Forelimb muscle (tissue), 1 donor: ENCODE measurements at regions not wholly inside any gene's neighbourhood (a gene's known extent, or its start where the extent isn't known, plus 50 kb on each side); places are given as distances from the start of the nearest gene placed in this dataset.
"Not testable (repeated sequence)": the region's sequence is repeated elsewhere in the genome, so short reads cannot be mapped to it uniquely, and the experiment has no call there.

ENCODE experiments used
- DNase-seq: peaks from one replicate; pipeline ENCODE4 v3.0.0-alpha.2; 2013; ENCODE audit warnings: low read depth

DNA sequence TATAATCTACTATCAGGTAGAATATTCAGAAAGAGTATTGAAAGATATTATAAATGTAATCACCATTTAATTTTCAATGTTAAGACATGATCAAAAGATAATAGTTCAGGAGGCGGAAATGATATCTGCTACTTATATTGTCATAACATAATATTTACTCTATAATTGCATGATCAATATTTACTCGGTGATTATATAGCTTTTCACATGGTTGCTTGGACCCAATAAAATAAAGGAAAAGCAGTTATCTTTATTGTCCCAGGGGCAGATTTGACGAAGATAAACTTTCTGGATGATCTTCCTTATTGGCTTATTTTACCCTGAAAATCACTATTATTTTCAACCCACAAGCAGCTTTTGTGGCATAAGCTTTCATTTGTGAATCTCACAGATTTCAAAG, 350.4 kb downstream of the HACE1 start:
- no peak for DNase-seq

DNA sequence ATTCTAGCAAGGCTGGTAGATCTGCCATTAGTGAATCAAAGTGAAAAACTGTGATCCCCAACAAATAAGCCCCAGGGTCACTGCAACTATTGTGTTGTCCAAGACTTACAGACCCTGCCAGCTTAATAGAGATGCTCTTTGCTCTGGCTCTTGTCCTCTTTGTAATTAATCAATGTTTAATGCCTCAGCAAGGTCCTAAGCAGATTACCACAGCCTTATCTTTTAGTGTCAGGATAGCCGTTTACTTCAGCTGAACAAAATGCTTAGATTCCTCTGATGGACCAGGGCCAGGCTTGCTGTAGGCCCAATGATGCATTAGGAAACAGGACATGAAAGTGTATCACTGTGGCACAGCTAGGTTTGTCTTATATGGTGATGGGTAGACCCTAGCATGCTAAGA, 353.3 kb downstream of the HACE1 start:
- DNase-seq: no peak

DNA sequence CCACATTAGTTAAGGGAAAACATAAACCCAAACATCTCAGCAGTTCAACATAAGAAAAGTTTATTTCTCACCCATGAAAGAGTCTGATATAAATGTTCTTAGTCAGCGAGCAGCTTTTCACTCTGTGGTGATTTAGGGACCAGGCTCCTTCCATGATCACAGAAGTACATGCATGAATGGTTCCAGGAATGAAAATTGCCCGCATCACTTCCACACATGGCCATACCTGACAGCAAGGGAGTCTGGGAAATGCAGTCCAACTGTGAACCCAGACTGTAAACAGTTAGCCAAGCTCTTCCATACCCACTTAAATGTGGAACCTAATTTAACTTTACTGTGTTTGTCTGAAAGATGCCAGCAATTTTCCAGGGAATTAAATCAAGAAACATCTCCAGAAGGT, 353.9 kb downstream of the HACE1 start:
- DNase-seq: no peak

DNA sequence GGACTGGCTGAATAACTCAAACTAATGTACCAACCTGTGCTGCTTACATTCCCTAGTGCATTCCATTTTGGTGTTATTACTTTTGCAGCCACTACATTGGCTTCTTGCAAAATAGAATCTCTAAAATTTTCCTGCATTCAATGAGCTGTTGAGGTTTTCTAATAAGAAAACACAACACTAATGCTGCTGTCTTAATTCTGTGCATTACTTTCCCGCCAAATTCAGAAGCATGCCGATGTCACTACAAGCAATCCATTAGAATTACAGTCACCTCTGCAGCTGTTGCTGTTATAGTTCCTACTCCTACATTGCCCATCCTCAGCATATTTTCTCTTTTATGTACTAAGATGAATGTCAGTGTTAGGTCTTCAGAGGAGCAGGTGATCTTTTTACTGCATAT, 359.5 kb downstream of the HACE1 start:
- DNase-seq: no peak

DNA sequence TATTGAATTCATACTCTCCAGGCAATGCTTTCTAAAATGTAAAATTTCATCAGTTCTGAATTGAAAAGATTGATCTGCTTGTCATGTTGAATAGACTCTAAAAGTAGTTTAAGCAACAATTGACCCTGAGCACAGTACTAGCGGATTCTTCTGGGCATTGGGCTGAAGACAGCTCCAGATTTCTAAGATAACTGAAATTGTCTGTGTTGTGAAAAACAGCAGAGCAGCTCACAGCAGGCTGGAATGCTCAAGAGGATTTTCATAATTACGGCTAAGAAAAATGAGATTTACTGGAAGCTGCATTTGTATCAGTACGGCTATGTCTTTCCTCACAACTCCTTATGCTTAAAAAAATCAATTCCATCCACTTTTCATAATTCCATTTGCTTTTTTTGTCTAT, 373.7 kb downstream of the HACE1 start:
- peak; percentile 13 for DNase-seq

DNA sequence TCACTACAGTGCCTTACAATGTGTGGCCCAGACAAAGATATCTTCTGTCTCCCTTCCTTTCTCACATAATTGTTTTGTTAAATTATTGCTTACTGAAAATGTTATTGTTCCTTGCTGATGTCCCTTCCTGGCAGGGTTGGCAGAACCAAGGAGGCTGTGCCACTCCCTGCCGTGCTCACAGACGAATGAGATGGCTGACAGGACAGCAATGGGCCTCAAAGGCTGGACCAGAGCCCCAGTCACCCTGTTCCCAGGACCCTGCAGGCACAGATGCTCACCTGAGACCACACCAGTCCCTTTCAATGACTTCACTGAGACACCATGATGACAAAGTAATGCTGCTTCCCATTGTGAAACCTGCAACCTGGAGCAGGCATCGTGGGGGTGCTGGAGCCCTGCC, 375.1 kb downstream of the HACE1 start:
- no peak for DNase-seq

DNA sequence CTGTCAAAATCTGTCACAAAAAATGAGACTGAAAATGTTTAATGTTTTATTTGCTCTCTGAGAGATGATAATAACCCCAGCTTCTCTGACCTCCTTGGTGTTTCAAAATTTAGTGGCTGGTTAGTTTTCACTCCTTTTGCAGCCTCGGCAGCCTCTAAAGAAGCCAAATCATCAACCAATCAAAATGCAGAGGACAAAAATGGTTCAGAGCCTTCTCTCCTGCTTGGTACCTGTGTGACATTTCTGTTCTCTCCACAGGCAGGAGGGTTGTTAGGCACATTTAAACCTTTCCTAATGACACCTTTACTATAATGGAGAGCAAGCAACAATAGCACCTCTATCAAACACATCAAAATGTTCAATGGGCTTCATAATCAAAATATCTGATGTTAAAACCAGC, 375.5 kb downstream of the HACE1 start:
- no peak for DNase-seq

DNA sequence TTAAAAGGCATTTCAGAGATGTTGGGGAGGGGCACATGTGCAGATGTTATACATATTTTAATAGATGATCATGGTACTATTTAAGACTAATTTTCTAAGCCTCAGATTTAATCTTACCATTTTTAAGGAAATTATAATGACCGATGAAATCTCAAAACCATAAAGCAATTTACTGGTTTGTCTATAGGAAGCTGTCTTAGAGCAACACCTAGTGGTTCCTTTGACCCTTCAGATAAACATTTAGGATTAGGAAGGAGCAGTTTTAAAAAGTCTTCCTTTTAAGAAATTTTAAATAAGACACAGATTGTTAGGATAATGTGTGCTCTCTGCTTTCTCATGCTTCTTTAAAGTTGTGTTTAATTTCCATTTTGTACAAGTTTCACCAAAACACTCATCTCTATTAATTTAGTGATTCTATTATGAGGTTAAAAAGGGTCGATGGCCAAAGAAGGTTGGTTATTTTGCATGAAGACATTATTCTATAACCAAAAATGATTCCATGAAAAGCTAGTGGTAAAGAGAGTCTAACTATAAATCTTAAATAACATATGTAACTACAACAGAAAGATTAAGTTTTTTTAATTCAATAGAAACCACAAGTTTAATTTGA, 376.4 kb downstream of the HACE1 start:
- peak; percentile 6 for DNase-seq

DNA sequence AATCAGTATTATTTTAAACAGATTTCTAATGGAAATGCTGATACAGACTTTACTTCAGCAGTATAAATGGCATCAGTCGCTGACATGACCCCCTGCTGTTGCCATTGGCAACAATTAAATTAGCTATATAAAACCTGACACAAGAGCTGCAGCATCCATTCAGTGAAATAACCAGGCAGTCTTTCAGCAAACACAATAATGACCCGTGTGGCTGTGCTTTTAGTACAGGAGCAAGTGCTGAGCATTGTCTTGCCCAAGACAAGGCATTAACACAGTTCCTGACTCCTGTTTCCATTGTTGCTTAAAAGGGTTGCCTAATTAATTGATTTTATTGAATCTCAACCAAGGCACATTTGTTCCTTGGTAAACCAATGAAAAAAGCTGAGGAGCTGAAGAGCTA, 382.1 kb downstream of the HACE1 start:
- no peak for DNase-seq

DNA sequence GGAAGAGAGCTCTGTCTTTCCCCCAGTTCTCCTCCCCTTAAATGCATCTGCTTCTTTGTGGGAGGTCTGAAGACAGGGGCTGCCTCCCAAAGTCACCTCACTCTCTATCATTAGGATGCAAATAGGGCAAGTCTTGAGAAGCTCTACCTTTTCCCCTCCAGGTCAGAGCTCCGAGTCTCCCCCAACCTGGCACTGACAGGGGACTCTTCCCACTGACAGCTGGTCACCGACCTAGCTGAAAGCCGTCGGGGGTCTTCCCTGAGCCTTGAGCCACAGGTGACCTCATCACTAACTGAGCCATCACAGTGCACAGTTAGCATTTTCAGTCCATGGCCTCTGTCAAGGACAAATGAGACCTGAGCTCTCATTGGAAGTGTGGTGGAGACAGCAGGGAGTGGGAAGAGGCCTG, 386.7 kb downstream of the HACE1 start:
- DNase-seq: no peak

DNA sequence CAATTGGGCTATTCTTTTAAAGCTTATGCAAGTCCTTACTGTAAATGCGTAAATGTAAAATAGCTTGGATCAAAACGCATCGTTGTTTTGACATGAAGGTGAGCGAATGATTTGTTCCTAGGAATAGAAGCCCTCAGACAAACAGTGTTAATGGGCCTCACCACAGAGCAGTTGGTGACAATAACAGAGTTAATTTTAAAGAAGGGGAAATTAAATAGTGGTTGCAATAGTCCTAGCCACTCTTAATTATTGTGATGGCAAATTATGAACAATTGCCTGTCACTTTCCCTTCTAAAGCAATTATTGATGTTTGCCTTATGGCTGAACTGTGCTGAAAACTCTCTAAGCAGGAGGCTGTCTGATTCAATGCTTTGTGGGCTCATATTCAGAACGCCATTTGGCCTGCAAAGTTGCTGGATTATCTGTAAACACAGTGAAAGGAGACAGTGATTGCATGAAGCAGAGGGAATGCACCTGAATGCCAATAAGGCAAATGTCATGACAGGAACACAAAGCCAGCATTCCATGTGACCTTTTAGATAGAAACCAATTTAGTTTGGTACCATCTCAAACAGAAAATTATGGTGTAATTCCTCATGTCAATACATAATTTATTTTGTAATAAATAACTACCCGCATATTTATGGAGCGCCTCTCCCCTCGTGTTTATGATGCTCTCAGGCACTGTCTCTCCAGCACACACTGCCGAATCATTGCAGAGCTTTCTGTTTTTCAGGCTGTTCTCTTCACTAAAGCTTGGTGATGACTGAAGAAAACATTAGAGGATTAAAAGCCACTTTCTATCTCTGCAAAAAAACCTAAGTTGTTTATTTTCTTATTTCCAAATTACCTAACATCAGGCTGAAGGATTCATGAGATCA, 387.5 kb downstream of the HACE1 start:
- DNase-seq: no peak

DNA sequence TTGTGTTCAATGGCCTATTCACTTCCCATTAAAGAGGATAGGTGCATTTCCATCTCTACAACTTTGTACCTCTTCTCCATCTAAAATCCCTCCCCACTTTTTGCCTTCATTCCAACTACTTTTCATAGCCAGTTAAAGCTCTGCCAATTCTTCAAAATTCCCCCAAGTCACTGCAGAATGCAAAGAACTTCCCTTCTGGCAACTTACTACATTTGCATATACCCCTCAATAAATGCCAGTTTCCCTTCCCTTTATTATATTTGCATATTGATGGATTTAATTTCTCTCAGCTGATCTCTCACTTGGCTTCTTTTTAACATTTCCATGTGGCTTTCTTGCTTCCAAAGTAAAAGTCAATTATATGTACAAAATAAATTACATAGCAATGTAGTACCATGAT, 393.4 kb downstream of the HACE1 start:
- DNase-seq: no peak

DNA sequence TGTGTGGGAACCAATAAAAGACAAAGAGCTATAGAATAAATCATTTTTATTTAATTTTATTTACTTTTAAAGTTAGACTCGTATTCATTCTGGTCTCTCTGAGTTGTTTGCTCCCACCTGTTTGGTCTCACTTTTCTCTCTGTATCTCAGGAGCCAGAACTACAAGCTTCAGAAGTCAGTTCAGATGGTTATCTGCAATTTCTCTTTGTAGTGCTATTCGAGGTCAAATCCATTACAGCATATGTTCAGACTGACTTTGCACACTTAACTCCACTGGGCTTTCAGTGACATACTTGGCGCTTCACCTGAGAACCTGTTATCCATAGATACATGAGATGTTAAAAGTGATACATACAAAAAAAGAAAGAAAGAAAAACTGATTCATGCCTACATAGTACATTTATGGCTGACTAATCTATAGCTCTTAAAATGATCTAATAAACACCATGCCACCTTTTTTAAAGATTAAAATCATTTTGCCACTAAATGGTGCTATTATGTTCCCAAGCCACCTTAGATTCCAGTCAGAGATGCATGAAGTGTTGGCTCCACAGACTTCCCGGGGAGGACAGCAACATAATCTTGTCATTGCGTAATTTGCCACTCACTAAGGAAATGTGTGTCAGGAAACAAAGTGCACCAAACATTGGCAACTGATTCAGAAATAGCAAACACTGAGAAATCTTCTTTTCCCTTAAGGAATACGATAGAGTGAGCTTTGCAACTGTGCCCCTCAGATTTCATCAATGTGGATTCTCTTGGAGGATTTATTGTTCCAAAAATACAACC, 396.7 kb downstream of the HACE1 start:
- no peak for DNase-seq

DNA sequence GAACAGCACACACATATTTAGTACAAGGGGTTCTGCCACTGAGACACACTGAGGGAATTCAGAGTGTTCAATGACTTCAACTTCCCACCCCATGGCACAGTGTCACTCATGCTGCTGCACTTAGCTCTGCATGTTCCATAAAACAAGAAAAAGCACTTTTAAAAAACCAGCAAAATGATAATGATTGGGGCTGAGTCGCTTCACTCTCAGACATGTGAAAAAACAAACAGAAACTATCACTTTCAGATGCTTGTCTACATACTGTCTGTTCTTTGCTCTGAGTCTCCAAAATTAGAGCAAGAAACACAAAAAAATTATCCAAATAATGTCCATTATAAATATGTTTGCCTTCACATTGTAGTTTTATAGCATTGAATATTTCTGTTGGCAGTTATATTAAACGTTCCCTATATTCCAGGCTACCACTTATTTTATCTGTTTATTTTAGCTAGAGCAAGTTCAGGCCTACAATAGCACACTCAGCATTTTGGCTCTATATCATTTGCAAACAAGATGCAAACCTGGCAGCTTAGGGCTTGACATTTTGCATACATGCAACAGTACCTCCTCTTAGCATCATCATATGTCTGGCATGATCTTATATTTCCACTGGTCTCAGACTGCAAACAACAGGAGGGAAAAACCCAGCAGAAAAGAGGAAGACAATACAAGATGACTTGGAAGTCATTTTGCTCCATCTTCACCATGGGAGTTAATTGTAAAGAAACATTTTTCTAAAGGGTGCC, 398.8 kb downstream of the HACE1 start:
- DNase-seq: no peak

DNA sequence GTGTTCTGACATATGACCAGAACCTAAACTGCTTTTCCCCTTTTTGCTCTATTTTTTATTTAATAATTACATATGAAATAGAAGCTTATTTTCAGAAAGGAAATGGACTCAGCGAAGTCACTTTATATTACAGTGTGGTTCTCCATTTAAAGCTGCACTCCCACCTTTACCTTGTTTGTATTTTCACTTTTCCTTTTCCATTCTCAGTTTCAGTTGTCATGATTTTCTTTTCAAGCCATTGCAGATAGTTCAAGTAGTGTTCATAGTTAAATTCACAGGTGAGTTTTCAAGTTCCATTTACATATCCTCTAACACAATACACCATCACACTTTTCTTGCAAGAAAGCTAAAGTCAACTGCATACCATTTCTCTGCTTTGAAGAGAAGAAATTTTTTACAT, 400.2 kb downstream of the HACE1 start:
- DNase-seq: no peak

DNA sequence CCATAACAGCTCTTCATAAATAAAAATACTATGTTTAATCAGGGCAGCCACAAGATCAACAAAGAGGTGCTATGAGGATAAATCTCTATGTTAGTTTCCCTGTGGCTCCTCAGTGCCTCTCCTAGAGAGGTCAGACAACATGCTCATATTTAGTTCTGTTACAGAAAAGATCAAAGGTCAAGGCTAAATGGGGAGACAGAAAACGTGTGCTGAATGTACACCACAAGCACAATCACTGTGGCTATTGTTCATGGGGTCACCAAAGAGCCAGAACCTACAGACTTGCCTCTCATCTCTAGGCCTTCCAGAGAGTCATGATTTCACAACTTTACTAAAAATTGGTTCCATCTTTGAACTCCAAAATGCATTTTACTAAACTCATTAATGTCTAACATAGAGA, 409.8 kb downstream of the HACE1 start:
- DNase-seq: no peak

DNA sequence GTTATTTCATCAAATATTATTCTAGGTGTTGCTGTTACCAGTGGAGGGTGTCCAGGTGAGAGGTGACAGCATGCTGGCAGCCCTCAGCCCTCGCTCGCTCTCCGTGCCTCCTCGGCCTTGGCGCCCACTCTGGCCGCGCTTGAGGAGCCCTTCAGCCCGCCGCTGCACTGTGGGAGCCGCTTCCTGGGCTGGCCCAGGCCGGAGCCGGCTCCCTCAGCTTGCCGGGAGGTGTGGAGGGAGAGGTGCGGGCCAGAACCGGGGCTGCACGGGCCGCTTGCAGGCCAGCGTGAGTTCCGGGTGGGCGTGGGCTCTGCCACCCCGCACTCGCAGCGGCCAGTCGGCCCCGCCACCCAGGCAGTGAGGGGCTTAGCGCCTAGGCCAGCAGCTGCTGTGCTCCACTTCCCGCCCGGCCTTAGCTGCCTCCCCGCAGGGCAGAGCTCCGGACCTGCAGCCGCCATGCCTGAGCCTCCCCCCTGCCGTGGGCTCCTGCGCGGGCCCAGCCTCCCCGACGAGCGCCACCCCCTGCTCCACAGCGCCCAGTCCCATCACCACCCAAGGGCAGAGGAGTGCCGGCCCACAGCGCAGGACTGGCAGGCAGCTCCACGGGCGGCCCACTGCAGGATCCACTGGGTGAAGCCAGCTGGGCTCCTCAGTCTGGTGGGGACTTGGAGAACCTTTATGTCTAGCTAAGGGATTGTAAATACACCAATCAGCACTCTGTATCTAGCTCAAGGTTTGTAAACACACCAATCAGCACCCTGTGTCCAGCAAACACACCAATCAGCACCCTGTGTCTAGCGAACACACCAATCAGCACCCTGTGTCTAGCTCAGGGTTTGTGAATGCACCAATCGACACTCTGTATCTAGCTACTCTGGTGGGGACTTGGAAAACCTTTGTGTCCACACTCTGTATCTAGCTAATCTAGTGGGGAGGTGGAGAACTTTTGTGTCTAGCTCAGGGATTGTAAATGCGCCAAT, 413.3 kb downstream of the HACE1 start:
- not testable (repeated sequence) for DNase-seq

DNA sequence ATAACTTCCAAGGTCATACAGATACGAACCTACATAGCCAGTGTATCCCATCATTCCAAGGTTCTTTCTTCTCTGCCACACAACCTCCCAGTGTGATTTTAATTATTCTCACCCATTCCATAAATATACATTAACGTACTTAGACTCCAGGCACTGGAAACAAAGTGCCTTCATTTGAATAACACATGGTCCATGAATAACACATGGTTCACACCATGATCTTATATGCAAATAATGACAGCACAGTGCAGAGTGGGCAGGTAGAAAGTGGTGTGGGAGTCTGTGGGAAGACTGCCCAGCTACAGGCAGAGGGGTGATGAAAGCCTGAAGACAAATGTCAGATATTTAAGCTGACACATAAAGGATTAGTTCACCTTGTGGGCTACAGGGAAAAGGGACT, 425.2 kb downstream of the HACE1 start:
- no peak for DNase-seq

DNA sequence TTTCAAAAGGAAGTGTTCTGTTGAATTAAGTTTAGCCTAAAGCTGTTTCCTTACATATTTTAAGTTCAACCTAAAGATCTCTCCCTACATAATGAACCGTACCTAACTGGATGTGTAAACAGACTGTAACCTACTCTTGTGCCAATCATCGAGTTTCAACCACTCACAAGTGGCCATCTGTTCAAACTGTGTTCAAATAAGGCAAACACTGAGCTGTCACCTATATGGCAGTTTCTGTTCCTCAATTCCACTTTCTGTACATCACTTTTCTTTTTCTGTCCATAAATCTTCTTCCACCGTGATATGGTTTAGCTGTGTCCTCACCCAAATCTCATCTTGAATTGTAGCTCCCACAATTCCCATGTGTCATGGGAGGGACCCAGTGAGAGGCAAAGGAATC, 428.6 kb downstream of the HACE1 start:
- no peak for DNase-seq

DNA sequence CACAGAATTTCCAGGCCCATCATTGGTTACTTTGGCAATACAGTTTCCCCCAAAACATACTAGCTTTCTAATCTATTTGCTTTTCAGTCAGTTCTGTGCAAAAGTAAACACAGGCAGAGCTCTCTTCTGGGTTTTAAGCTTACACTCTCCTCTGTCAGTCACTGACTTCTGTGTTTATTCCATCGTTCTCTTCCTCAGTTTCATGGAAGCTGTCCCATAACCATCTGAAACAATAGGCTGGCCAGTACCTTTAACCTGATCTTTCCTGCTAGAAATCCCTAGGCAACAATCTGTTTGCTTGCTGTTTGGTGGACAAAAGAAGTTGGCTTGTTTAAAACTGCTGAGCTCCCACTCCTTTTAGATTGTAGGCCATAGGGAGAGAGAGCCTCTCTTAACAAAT, 431.5 kb downstream of the HACE1 start:
- no peak for DNase-seq

DNA sequence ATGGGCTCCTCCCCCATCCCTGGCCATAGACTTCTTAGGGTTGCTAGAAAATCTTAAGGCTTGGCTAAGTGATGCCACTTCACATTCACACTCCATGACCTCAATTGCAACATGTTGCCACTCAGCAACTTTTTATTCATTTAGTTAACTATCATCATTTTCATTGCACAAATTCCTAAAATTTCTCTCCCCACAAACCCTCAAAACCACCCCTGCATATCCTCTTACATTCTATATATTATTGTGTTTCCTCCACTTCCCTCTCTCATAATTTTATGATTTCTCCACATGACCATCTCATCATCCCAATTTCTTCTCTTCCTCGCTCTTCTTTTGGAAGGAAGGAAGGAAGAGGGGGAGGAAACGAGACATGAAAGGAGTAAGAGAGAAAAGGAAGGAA, 436.0 kb downstream of the HACE1 start:
- no peak for DNase-seq
